Esophagus squamous epithelium (tissue), 5 donors: ENCODE measurements at regions not wholly inside any gene's neighbourhood (a gene's known extent, or its start where the extent isn't known, plus 50 kb on each side); places are given as distances from the start of the nearest gene placed in this dataset.

Experiments
- DNase-seq: peaks from one replicate; lab custom pipeline; 2025; lab: John Stamatoyannopoulos, UW
- H3K27ac ChIP-seq, 4 donors: fragments of 200-600 bp; sonication (generic); one replicate each; pipeline ENCODE4 v1.5.1; 2016 to 2019; ENCODE audit warnings: mild to moderate bottlenecking in 1 of 4
- H3K27me3 ChIP-seq, 4 donors: fragments of 200-600 bp; sonication (generic); 1 replicate in 3 of 4; 2 replicates in 1 of 4; pipeline versions ENCODE4 v1.5.1 to v1.6.0; 2017 to 2021; ENCODE audit warnings: antibody characterized with exemption in 1 of 4
- H3K36me3 ChIP-seq, 3 donors: fragments of 200-600 bp; sonication (generic); one replicate each; pipeline ENCODE4 v1.5.1; 2016 to 2019
- H3K4me1 ChIP-seq, 3 donors: fragments of 200-600 bp; sonication (generic); one replicate each; pipeline ENCODE4 v1.5.1; 2017 to 2019
- H3K4me3 ChIP-seq, 4 donors: fragments of 200-600 bp; sonication (generic); 1 replicate in 3 of 4; 2 replicates in 1 of 4; pipeline ENCODE4 v1.5.1; 2016 to 2019; ENCODE audit warnings: mild to moderate bottlenecking in 2 of 4, moderate library complexity in 1 of 4
- H3K9me3 ChIP-seq, 3 donors: fragments of 200-600 bp; sonication (generic); one replicate each; pipeline ENCODE4 v1.5.1; 2016 to 2019
- CTCF ChIP-seq, 6 experiments: fragments of 450-650 bp in 4 of 6; fragments of 200-600 bp in 2 of 6; sonication (generic) in 2 of 6; IDR thresholded peaks; one replicate each; pipeline ENCODE4 v1.5.1; 2016 to 2019; ENCODE audit warnings: antibody characterized with exemption in 6 of 6, mild to moderate bottlenecking in 4 of 6, moderate library complexity in 4 of 6
- POLR2A ChIP-seq, 4 donors: fragments of 450-650 bp; IDR thresholded peaks; one replicate each; pipeline ENCODE4 v1.6.1; 2017; ENCODE audit warnings: antibody characterized with exemption in 4 of 4, mild to moderate bottlenecking in 4 of 4, moderate library complexity in 3 of 4
- WGBS, 2 donors: methylation state at CpG; one replicate each; pipeline ENCODE4 v1.1.5; 2018; 5-methylcytosine and 5-hydroxymethylcytosine counted together
- intact Hi-C: fragments of 100-400 bp; cut with DNase I; formaldehyde crosslinking; loops from one replicate; pipeline ENCODE4 v1.15.0; 2022
- donor health status: DM: yes; HTN: yes; CAD: no.

- TF ChIP-seq POLR2A (IDR thresholded peaks at IDR 0.05) (no peak), CTCF (IDR thresholded peaks at IDR 0.05) (no peak)
- intact Hi-C loops = no loop called here
- Histone ChIP-seq H3K27me3 (no peaks in the 10 kb centered on the region), H3K4me3 (no peak overlapping the region), H3K4me1 (peaks cover 0 to 4% (median 0%) of the 10 kb centered on the region in 3 donors), H3K27ac (no peak overlapping the region), H3K9me3 (no peaks in the 10 kb centered on the region), H3K36me3 (no peaks in the 10 kb centered on the region)
- DNase-seq = no peak
- 73 to 84% methylated on average over 2 of the region's 2 CpGs for WGBS, 2 donors
Measured at GRCh38 chr15:92724144-92724543, 68.6 kb upstream of the FAM174B start.

- H3K9me3 ChIP-seq = no peaks in the 10 kb centered on the region
- no peaks in the 10 kb centered on the region for H3K36me3 ChIP-seq
- peaks cover 0 to 4% (median 0%) of the 10 kb centered on the region in 3 donors for H3K4me1 ChIP-seq
- H3K27ac ChIP-seq = no peak overlapping the region
- DNase-seq = no peak
- H3K4me3 ChIP-seq = no peak overlapping the region
- no peaks in the 10 kb centered on the region for H3K27me3 ChIP-seq
- intact Hi-C loops = no loop called here
- 43 to 81% methylated on average over 2 of the region's 2 CpGs for WGBS, 2 donors
- TF ChIP-seq POLR2A (IDR thresholded peaks at IDR 0.05) (no peak), CTCF (IDR thresholded peaks at IDR 0.05) (no peak)
Measured at GRCh38 chr15:92725171-92725570, 69.6 kb upstream of the FAM174B start.

DNA sequence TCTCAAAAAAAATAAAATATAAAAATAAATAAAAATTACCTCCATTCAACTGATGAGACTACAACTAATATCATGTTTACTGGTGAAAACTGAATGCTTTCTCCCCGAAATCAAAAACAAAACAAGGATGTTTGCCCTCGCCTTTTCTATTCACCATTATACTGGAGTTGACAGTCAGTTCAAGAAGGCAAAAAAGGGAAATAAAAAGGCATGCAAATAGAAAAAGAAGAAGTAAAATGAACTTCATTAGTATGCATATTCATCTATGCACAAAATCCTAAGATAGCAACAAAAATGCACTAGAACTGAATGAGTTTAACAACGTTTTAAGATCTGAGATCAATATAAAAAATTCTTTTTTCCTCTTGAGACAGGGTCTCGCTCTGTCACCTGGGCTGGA lies 72.7 kb upstream of the FAM174B start:
- no peaks in the 10 kb centered on the region for H3K9me3 ChIP-seq
- no peak for TF ChIP-seq CTCF (IDR thresholded peaks at IDR 0.05)
- no peak for TF ChIP-seq POLR2A (IDR thresholded peaks at IDR 0.05)
- no peak overlapping the region for H3K4me3 ChIP-seq
- no peak for DNase-seq
- no peaks in the 10 kb centered on the region for H3K27me3 ChIP-seq
- peaks cover 0 to 5% (median 0%) of the 10 kb centered on the region in 3 donors for H3K4me1 ChIP-seq
- 47 to 79% methylated on average over 4 of the region's 4 CpGs for WGBS, 2 donors
- no peak overlapping the region for H3K27ac ChIP-seq
- H3K36me3 ChIP-seq = no peaks in the 10 kb centered on the region
- intact Hi-C loops = no loop called here

- peak overlapping the region; percentile 33 to 53 (median 42) for H3K4me3 ChIP-seq
- intact Hi-C loops = no loop called here
- 66 to 77% methylated on average over 11 to 12 of the region's 12 CpGs for WGBS, 2 donors
Measured at GRCh38 chr15:92733090-92733933, 77.7 kb upstream of the FAM174B start.

More at GRCh38 chr15:92733090-92733933, 77.7 kb upstream of the FAM174B start:
- H3K36me3 ChIP-seq = no peaks in the 10 kb centered on the region
- H3K9me3 ChIP-seq = no peaks in the 10 kb centered on the region
- no peak for DNase-seq
- TF ChIP-seq CTCF (IDR thresholded peaks at IDR 0.05) = no peak
- no peak for TF ChIP-seq POLR2A (IDR thresholded peaks at IDR 0.05)
- peaks cover 0 to 13% (median 0%) of the 10 kb centered on the region in 3 donors for H3K4me1 ChIP-seq
- peak overlapping the region in 1 of 4 donors; percentile 77 for H3K27ac ChIP-seq
- no peaks in the 10 kb centered on the region for H3K27me3 ChIP-seq
